Vagina (tissue), 2 donors: ENCODE measurements at regions not wholly inside any gene's neighbourhood (a gene's known extent, or its start where the extent isn't known, plus 50 kb on each side); places are given as distances from the start of the nearest gene placed in this dataset.

Source experiments
- CTCF ChIP-seq, 3 experiments: fragments of 450-650 bp in 2 of 3; fragments of 200-600 bp in 1 of 3; sonication (generic) in 1 of 3; IDR thresholded peaks; one replicate each; pipeline ENCODE4 v1.5.1; 2017 to 2019; ENCODE audit warnings: antibody characterized with exemption in 3 of 3, mild to moderate bottlenecking in 2 of 3, moderate library complexity in 2 of 3
- POLR2A ChIP-seq, 2 donors: fragments of 450-650 bp; IDR thresholded peaks; one replicate each; pipeline ENCODE4 v1.6.1; 2017; ENCODE audit warnings: antibody characterized with exemption in 2 of 2, mild to moderate bottlenecking in 2 of 2, moderate library complexity in 2 of 2
- POLR2AphosphoS5 ChIP-seq, 2 donors: sonication (generic); formaldehyde crosslinking; IDR thresholded peaks; one replicate each; pipeline ENCODE4 v1.9.0; 2017; ENCODE audit warnings: antibody characterized with exemption in 2 of 2, mild to moderate bottlenecking in 2 of 2, low read depth in 1 of 2; ENCODE audit not compliant: insufficient read depth in 1 of 2

- TF ChIP-seq CTCF (IDR thresholded peaks at IDR 0.05) (no peak), POLR2A (IDR thresholded peaks at IDR 0.05) (no peak), POLR2AphosphoS5 (IDR thresholded peaks at IDR 0.05; ENCODE audit: insufficient read depth in 1 of 2, low read depth in 1 of 2) (no peak)
These were observed 50.2 kb downstream of the SMIM38 start for GRCh38 chr11:69205743-69206612.
